Astrocyte (in vitro differentiated cells and primary cell): ENCODE measurements at regions not wholly inside any gene's neighbourhood (a gene's known extent, or its start where the extent isn't known, plus 50 kb on each side); places are given as distances from the start of the nearest gene placed in this dataset.

Experiments used
- DNase-seq: peaks from one replicate; pipeline ENCODE4 v3.0.0-alpha.2; 2010; ENCODE audit warnings: low read depth
- FAIRE-seq: peaks from 2 replicates; lab custom pipeline; 2011; peaks lifted over from hg19 to GRCh38; lab: Jason Lieb, UNC
- H2AFZ ChIP-seq: 2 replicates; pipeline ENCODE4 v1.6.0; 2012; ENCODE audit warnings: low read depth, low read length, inconsistent platforms
- H3K27ac ChIP-seq: 2 replicates; pipeline ENCODE4 v1.5.1; 2011; ENCODE audit warnings: low read depth, low read length, inconsistent platforms
- H3K27me3 ChIP-seq: 2 replicates; pipeline ENCODE4 v1.6.0; 2011; ENCODE audit warnings: low read length, inconsistent platforms; ENCODE audit not compliant: insufficient read depth
- H3K36me3 ChIP-seq: 2 replicates; pipeline ENCODE4 v1.5.1; 2011; ENCODE audit warnings: low read length, inconsistent platforms; ENCODE audit not compliant: insufficient read depth
- H3K4me1 ChIP-seq: 2 replicates; pipeline ENCODE4 v1.5.1; 2011; ENCODE audit warnings: low read length, inconsistent platforms; ENCODE audit not compliant: insufficient read depth
- H3K4me2 ChIP-seq: 2 replicates; pipeline ENCODE4 v1.6.0; 2012; ENCODE audit warnings: low read length, inconsistent platforms
- H3K4me3 ChIP-seq: 2 replicates; pipeline ENCODE4 v1.5.1; 2011; ENCODE audit warnings: low read depth, mild to moderate bottlenecking, low read length, inconsistent platforms; ENCODE audit not compliant: insufficient read depth
- H3K79me2 ChIP-seq: 2 replicates; pipeline ENCODE4 v1.6.0; 2012; ENCODE audit warnings: mild to moderate bottlenecking, low read length, inconsistent platforms; ENCODE audit not compliant: insufficient read depth
- H3K9ac ChIP-seq: 2 replicates; pipeline ENCODE4 v1.6.0; 2012; ENCODE audit warnings: mild to moderate bottlenecking, low read length, inconsistent platforms
- H3K9me3 ChIP-seq: 2 replicates; pipeline ENCODE4 v1.5.1; 2012; ENCODE audit warnings: low read depth, mild to moderate bottlenecking, low read length, inconsistent platforms; ENCODE audit not compliant: insufficient read depth
- H4K20me1 ChIP-seq: 2 replicates; pipeline ENCODE4 v1.6.0; 2012; ENCODE audit warnings: low read length, inconsistent platforms; ENCODE audit not compliant: insufficient read depth
- H3K27ac Mint-ChIP-seq: one replicate; pipeline ENCODE4 v1.8.0; 2021; ENCODE audit warnings: mild to moderate bottlenecking, mixed read lengths; ENCODE audit not compliant: unreplicated experiment
- H3K27me3 Mint-ChIP-seq: one replicate; pipeline ENCODE4 v1.8.0; 2021; ENCODE audit warnings: low read depth, mixed read lengths; ENCODE audit not compliant: unreplicated experiment
- H3K36me3 Mint-ChIP-seq: one replicate; pipeline ENCODE4 v1.8.0; 2021; ENCODE audit warnings: low read depth, mixed read lengths; ENCODE audit not compliant: unreplicated experiment
- H3K4me1 Mint-ChIP-seq: one replicate; pipeline ENCODE4 v1.8.0; 2021; ENCODE audit warnings: low read depth, mixed read lengths; ENCODE audit not compliant: unreplicated experiment
- H3K4me3 Mint-ChIP-seq: one replicate; pipeline ENCODE4 v1.8.0; 2021; ENCODE audit warnings: mild to moderate bottlenecking, moderate library complexity, mixed read lengths; ENCODE audit not compliant: unreplicated experiment
- H3K9me3 Mint-ChIP-seq: one replicate; pipeline ENCODE4 v1.8.0; 2021; ENCODE audit warnings: mild to moderate bottlenecking, mixed read lengths; ENCODE audit not compliant: unreplicated experiment
- CTCF ChIP-seq: IDR thresholded peaks from 2 replicates; pipeline ENCODE4 v1.5.1; 2011; ENCODE audit warnings: low read depth, mild to moderate bottlenecking, inconsistent platforms, low read length, moderate library complexity; ENCODE audit not compliant: insufficient read depth
- EZH2 ChIP-seq: IDR thresholded peaks from 2 replicates; pipeline ENCODE4 v1.6.1; 2012; ENCODE audit warnings: mild to moderate bottlenecking, low read length, inconsistent platforms; ENCODE audit not compliant: insufficient read depth

GRCh38 chr1:243982447-243983018 lies 68.5 kb upstream of the ZBTB18 start:
- H3K27me3 ChIP-seq = peaks cover 21% of the 10 kb centered on the region
- TF ChIP-seq EZH2 = no peak
- TF ChIP-seq CTCF = no peak
- H3K9ac ChIP-seq = no peak overlapping the region
- Mint-ChIP-seq H3K4me3 (no peak overlapping the region), H3K27me3 (peaks cover 14% of the 10 kb centered on the region), H3K9me3 (peaks cover 10% of the 10 kb centered on the region), H3K4me1 (no peaks in the 10 kb centered on the region), H3K36me3 (no peaks in the 10 kb centered on the region), H3K27ac (no peak overlapping the region)
- DNase-seq = no peak
- H3K9me3 ChIP-seq = no peaks in the 10 kb centered on the region
- no peak overlapping the region for H2AFZ ChIP-seq
- no peak for FAIRE-seq
- H3K79me2 ChIP-seq = no peaks in the 10 kb centered on the region
- no peaks in the 10 kb centered on the region for H3K4me1 ChIP-seq
- no peak overlapping the region for H3K4me2 ChIP-seq
- no peaks in the 10 kb centered on the region for H4K20me1 ChIP-seq
- H3K4me3 ChIP-seq = no peak overlapping the region
- no peaks in the 10 kb centered on the region for H3K36me3 ChIP-seq
- H3K27ac ChIP-seq = no peak overlapping the region

- Mint-ChIP-seq H3K27ac (no peak overlapping the region), H3K9me3 (peaks cover 10% of the 10 kb centered on the region), H3K27me3 (peaks cover 8% of the 10 kb centered on the region), H3K36me3 (no peaks in the 10 kb centered on the region), H3K4me3 (no peak overlapping the region), H3K4me1 (no peaks in the 10 kb centered on the region)
- Histone ChIP-seq H3K27ac (no peak overlapping the region), H3K9me3 (no peaks in the 10 kb centered on the region), H3K27me3 (peaks cover 18% of the 10 kb centered on the region), H3K79me2 (no peaks in the 10 kb centered on the region), H3K4me3 (no peak overlapping the region), H4K20me1 (no peaks in the 10 kb centered on the region), H3K36me3 (no peaks in the 10 kb centered on the region), H2AFZ (no peak overlapping the region), H3K4me1 (peaks cover 9% of the 10 kb centered on the region), H3K4me2 (no peak overlapping the region), H3K9ac (no peak overlapping the region)
- no peak for DNase-seq
- FAIRE-seq = no peak
- TF ChIP-seq EZH2 (no peak), CTCF (no peak)
Observed at GRCh38 chr1:243980471-243980870, 70.6 kb upstream of the ZBTB18 start.

GRCh38 chr1:243980071-243980470 lies 71.0 kb upstream of the ZBTB18 start:
- Mint-ChIP-seq H3K36me3 (no peaks in the 10 kb centered on the region), H3K27me3 (peaks cover 8% of the 10 kb centered on the region), H3K4me3 (no peak overlapping the region), H3K9me3 (peaks cover 10% of the 10 kb centered on the region), H3K4me1 (no peaks in the 10 kb centered on the region), H3K27ac (no peak overlapping the region)
- no peak overlapping the region for H3K27ac ChIP-seq
- H3K36me3 ChIP-seq = no peaks in the 10 kb centered on the region
- FAIRE-seq = no peak
- no peak overlapping the region for H2AFZ ChIP-seq
- no peak overlapping the region for H3K4me2 ChIP-seq
- no peaks in the 10 kb centered on the region for H3K79me2 ChIP-seq
- no peaks in the 10 kb centered on the region for H3K9me3 ChIP-seq
- H3K4me1 ChIP-seq = peaks cover 9% of the 10 kb centered on the region
- no peaks in the 10 kb centered on the region for H4K20me1 ChIP-seq
- H3K9ac ChIP-seq = no peak overlapping the region
- H3K27me3 ChIP-seq = peaks cover 18% of the 10 kb centered on the region
- no peak overlapping the region for H3K4me3 ChIP-seq
- no peak for TF ChIP-seq CTCF
- no peak for TF ChIP-seq EZH2
- DNase-seq = no peak
